Upper lobe of left lung (tissue), 4 donors: ENCODE measurements at regions not wholly inside any gene's neighbourhood (a gene's known extent, or its start where the extent isn't known, plus 50 kb on each side); places are given as distances from the start of the nearest gene placed in this dataset.

ENCODE experiments used
- POLR2A ChIP-seq, 4 donors: fragments of 450-650 bp; IDR thresholded peaks; one replicate each; pipeline ENCODE4 v1.5.1; 2016 to 2017; ENCODE audit warnings: antibody characterized with exemption in 4 of 4, mild to moderate bottlenecking in 2 of 4
- POLR2AphosphoS5 ChIP-seq, 2 donors: sonication (generic); formaldehyde crosslinking; IDR thresholded peaks; one replicate each; pipeline ENCODE4 v1.5.1; 2017; ENCODE audit warnings: antibody characterized with exemption in 2 of 2
- TF ChIP-seq, protein P1 (sequence below), 6 experiments: fragments of 450-650 bp in 4 of 6; fragments of 200-600 bp in 2 of 6; sonication (generic) in 2 of 6; IDR thresholded peaks; one replicate each; pipeline ENCODE4 v1.5.1; 2016 to 2019; ENCODE audit warnings: antibody characterized with exemption in 6 of 6

DNA sequence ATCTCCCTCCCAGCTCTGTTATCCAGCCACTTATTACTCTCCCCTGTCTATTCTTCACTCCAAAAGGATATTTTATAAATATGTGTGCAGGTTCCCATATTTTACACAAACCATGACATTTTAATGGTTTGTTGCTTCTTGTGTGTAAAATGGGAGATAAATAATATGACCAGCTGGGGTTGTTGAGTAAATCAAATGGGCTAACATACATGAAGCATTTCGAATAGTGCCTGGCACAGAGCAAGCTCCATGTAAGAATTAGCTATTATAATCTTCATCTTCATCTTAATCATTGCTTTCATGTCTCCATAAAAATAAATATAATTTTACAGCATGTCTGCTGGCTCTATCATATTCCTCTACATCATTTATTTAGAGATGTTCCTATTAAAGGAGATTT, 283.1 kb downstream of the RAD51AP2 start:
- no peak for TF ChIP-seq POLR2AphosphoS5 (IDR thresholded peaks at IDR 0.05)
- TF ChIP-seq, protein P1, sequence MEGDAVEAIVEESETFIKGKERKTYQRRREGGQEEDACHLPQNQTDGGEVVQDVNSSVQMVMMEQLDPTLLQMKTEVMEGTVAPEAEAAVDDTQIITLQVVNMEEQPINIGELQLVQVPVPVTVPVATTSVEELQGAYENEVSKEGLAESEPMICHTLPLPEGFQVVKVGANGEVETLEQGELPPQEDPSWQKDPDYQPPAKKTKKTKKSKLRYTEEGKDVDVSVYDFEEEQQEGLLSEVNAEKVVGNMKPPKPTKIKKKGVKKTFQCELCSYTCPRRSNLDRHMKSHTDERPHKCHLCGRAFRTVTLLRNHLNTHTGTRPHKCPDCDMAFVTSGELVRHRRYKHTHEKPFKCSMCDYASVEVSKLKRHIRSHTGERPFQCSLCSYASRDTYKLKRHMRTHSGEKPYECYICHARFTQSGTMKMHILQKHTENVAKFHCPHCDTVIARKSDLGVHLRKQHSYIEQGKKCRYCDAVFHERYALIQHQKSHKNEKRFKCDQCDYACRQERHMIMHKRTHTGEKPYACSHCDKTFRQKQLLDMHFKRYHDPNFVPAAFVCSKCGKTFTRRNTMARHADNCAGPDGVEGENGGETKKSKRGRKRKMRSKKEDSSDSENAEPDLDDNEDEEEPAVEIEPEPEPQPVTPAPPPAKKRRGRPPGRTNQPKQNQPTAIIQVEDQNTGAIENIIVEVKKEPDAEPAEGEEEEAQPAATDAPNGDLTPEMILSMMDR (IDR thresholded peaks at IDR 0.05): no peak
- no peak for TF ChIP-seq POLR2A (IDR thresholded peaks at IDR 0.05)
